CD4-positive, CD25-positive, alpha-beta regulatory T cell (primary cell): ENCODE measurements at regions not wholly inside any gene's neighbourhood (a gene's known extent, or its start where the extent isn't known, plus 50 kb on each side); places are given as distances from the start of the nearest gene placed in this dataset.

Experiments
- ATAC-seq, 2 donors: fragments of 150-1000 bp; cut with Tn5 transposase; one replicate each; pipeline ENCODE4 v1.10.0; 2021; ENCODE audit warnings: low read depth in 2 of 2, moderate number of reproducible peaks in 2 of 2, moderate library complexity in 1 of 2
- DNase-seq, 3 donors: peaks; one replicate each; pipeline versions ENCODE4 v3.0.0 to v3.0.0-alpha.2; 2012 to 2022; ENCODE audit warnings: mixed read lengths in 1 of 3
- H3K27ac ChIP-seq: one replicate; pipeline ENCODE4 v1.7.0; 2013; ENCODE audit warnings: mild to moderate bottlenecking, low read length; ENCODE audit not compliant: insufficient read depth, poor library complexity, severe bottlenecking
- H3K27me3 ChIP-seq: one replicate; pipeline ENCODE4 v1.7.0; 2013; ENCODE audit warnings: low read length; ENCODE audit not compliant: control insufficient read depth, insufficient read depth
- H3K36me3 ChIP-seq: one replicate; pipeline ENCODE4 v1.7.0; 2013; ENCODE audit warnings: mild to moderate bottlenecking, low read length, moderate library complexity; ENCODE audit not compliant: control insufficient read depth, insufficient read depth
- H3K4me1 ChIP-seq: 2 replicates; pipeline ENCODE4 v1.7.0; 2013; ENCODE audit warnings: mild to moderate bottlenecking, low read length; ENCODE audit not compliant: insufficient read depth, control insufficient read depth, poor library complexity, severe bottlenecking
- H3K4me3 ChIP-seq: one replicate; pipeline ENCODE4 v1.7.0; 2013; ENCODE audit warnings: low read depth, mild to moderate bottlenecking, low read length, moderate library complexity
- H3K9me3 ChIP-seq, 2 experiments: 1 replicate in 1 of 2; 2 replicates in 1 of 2; pipeline ENCODE4 v1.7.0; 2013; ENCODE audit warnings: low read length in 2 of 2, mild to moderate bottlenecking in 1 of 2, moderate library complexity in 1 of 2; ENCODE audit not compliant: control insufficient read depth in 2 of 2
- H3K27ac Mint-ChIP-seq, 3 donors: one replicate each; pipeline ENCODE4 v1.8.0; 2020 to 2022; ENCODE audit warnings: mild to moderate bottlenecking in 3 of 3, mixed read lengths in 3 of 3, moderate library complexity in 2 of 3
- H3K27me3 Mint-ChIP-seq: one replicate; pipeline ENCODE4 v1.8.0; 2022; ENCODE audit warnings: mild to moderate bottlenecking, mixed read lengths
- H3K36me3 Mint-ChIP-seq: one replicate; pipeline ENCODE4 v1.8.0; 2020; ENCODE audit warnings: mixed read lengths
- H3K4me1 Mint-ChIP-seq, 4 donors: one replicate each; pipeline ENCODE4 v1.8.0; 2020 to 2022; ENCODE audit warnings: mixed read lengths in 4 of 4, mild to moderate bottlenecking in 1 of 4
- H3K4me3 Mint-ChIP-seq, 4 donors: one replicate each; pipeline ENCODE4 v1.8.0; 2020 to 2022; ENCODE audit warnings: mild to moderate bottlenecking in 4 of 4, mixed read lengths in 4 of 4, moderate library complexity in 3 of 4
- H3K9me3 Mint-ChIP-seq, 7 donors: one replicate each; pipeline ENCODE4 v1.8.0; 2020 to 2022; ENCODE audit warnings: mixed read lengths in 7 of 7, mild to moderate bottlenecking in 3 of 7, moderate library complexity in 2 of 7

- Histone ChIP-seq H3K27me3 (no peaks in the 10 kb centered on the region), H3K9me3 (peaks cover 10% of the 10 kb centered on the region in 2 experiments), H3K4me1 (no peaks in the 10 kb centered on the region), H3K36me3 (no peaks in the 10 kb centered on the region), H3K4me3 (no peak overlapping the region), H3K27ac (no peak overlapping the region)
- peaks cover 15% of the 10 kb centered on the region for H3K36me3 Mint-ChIP-seq
- ATAC-seq = no peak
- H3K4me1 Mint-ChIP-seq = no peaks in the 10 kb centered on the region
- DNase-seq = no peak
- H3K9me3 Mint-ChIP-seq = peaks cover 0 to 19% (median 7%) of the 10 kb centered on the region in 7 donors
- H3K4me3 Mint-ChIP-seq = no peak overlapping the region
- no peaks in the 10 kb centered on the region for H3K27me3 Mint-ChIP-seq
- no peak overlapping the region for H3K27ac Mint-ChIP-seq
Measured at GRCh38 chr5:109246841-109247592, 162.8 kb downstream of the PJA2 start.
